Lower lobe of right lung (tissue), 2 donors: ENCODE measurements at regions not wholly inside any gene's neighbourhood (a gene's known extent, or its start where the extent isn't known, plus 50 kb on each side); places are given as distances from the start of the nearest gene placed in this dataset.

Experiments
- ATAC-seq, 2 donors: fragments of 200-7000 bp; cut with Tn5 transposase; one replicate each; pipeline ENCODE4 v1.9.1; 2020 to 2022; ENCODE audit warnings: mild to moderate bottlenecking in 2 of 2, moderate library complexity in 2 of 2
- DNase-seq: peaks from one replicate; pipeline ENCODE4 v3.0.0-alpha.2; 2020
- H3K27ac ChIP-seq: fragments of 200-600 bp; one replicate; pipeline ENCODE4 v1.8.0; 2022
- H3K27me3 ChIP-seq: fragments of 200-600 bp; one replicate; pipeline ENCODE4 v1.8.0; 2022; ENCODE audit warnings: low read depth
- H3K36me3 ChIP-seq: fragments of 200-600 bp; one replicate; pipeline ENCODE4 v1.8.0; 2022; ENCODE audit warnings: mild to moderate bottlenecking
- H3K4me1 ChIP-seq: fragments of 200-600 bp; one replicate; pipeline ENCODE4 v1.8.0; 2022
- H3K4me3 ChIP-seq: fragments of 200-600 bp; one replicate; pipeline ENCODE4 v1.8.0; 2022; ENCODE audit warnings: mild to moderate bottlenecking
- H3K9me3 ChIP-seq: fragments of 200-600 bp; one replicate; pipeline ENCODE4 v1.8.0; 2022
- CTCF ChIP-seq: fragments of 200-600 bp; IDR thresholded peaks from one replicate; pipeline ENCODE4 v1.8.0; 2022; ENCODE audit warnings: antibody characterized with exemption, mild to moderate bottlenecking
- intact Hi-C: fragments of 100-400 bp; cut with DNase I; formaldehyde crosslinking; loops from one replicate; pipeline ENCODE4 v1.11.0; 2022
- donor health status: DM: no; HTN: yes; CAD: no; lungs with severe emphysema.

DNA sequence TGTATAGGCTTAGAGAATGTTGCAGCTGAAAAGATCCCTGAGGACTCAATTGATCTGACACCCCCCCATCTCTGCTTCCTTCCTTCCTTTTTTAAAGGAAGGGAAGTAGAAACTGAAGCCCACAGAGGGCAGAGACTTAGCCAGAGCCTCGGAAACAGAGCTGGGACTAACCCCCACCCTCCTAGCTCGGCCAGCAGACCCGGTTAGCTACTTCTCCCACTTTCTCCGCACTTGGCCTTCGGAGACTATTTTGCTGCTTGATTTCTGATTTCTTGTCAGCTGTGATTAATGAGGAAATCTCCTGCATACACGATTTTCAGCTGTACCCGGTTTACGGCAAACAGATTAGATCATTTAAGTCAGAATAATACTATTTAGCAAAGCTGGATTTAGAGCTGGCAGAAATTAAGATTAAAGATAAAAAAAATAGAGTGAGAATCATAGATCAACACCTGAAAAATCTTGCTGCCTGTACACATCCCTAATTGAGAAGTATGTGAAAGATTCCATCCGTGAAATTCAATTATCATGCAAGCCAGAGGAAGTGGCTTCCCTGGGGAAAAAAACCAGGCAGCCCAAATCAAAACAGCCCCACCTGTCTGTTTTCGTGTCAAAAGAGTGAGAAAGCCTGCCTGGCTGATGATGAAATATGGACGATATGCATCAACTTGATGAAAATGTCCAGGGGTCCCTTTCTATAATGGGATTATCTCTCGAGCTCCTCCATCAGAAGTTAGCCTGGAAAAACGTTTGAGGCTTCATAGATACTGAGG is 159.5 kb upstream of the SHB start:
- no peak for TF ChIP-seq CTCF
- H3K36me3 ChIP-seq = no peaks in the 10 kb centered on the region
- no peaks in the 10 kb centered on the region for H3K9me3 ChIP-seq
- ATAC-seq (no peak), DNase-seq (no peak)
- H3K4me3 ChIP-seq = no peak overlapping the region
- H3K4me1 ChIP-seq = peaks cover 5% of the 10 kb centered on the region
- intact Hi-C loops = no loop called here
- H3K27me3 ChIP-seq = peaks cover 7% of the 10 kb centered on the region
- no peak overlapping the region for H3K27ac ChIP-seq

- H3K27me3 ChIP-seq = peaks cover 7% of the 10 kb centered on the region
- TF ChIP-seq CTCF = no peak
- ATAC-seq (no peak), DNase-seq (no peak)
- peaks cover 5% of the 10 kb centered on the region for H3K4me1 ChIP-seq
- no peaks in the 10 kb centered on the region for H3K36me3 ChIP-seq
- H3K9me3 ChIP-seq = no peaks in the 10 kb centered on the region
- no peak overlapping the region for H3K27ac ChIP-seq
- H3K4me3 ChIP-seq = no peak overlapping the region
- intact Hi-C loops = no loop called here
These were observed 158.6 kb upstream of the SHB start for GRCh38 chr9:38227656-38228055.

DNA sequence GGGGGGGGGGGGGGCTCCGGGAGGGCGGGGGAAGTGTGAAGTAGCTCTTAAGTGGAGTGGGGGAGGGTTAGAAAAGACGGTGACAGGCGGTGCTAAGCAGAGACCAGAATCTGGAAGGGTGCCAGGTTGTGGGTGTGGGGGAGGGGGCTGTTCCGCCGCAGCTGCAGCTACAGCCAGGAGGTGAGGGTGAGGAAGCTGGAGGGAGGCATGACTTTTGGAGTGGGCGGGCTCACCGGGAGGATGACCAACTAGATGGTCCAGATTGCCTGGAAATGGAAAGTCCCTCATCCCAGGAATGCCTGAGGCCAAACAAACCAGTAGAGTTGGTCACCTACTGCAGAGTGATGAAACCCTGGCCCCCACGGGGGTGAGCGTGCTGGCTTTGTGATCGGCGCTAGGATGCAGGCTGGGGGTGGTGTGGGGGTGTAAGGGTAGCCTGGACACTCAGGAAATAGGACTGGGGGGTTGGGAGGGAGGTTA is 158.1 kb upstream of the SHB start:
- intact Hi-C loops = no loop called here
- no peak for TF ChIP-seq CTCF

DNA sequence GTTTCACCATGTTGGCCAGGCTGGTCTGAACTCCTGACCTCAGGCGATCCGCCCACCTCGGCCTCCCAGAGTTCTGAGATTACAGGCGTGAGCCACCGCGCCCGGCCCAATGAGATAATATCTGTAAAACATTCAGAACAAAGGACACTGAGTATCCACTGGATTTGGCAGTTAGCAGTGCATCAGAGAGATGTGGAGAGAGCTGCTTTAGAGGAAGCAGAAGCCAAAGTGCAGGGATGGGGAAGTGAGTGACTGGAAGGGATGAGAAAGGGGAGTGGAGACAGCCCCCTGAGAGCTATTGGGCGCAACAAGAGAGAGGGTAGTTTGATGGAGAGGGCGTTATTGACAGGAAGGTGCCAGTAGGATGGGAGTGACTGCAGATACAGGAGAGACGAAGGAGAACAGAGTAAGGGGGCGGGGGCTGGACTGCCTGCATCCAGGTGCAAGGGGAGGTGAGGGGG is 157.5 kb upstream of the SHB start:
- Histone ChIP-seq H3K27me3 (peaks cover 7% of the 10 kb centered on the region), H3K4me1 (peaks cover 5% of the 10 kb centered on the region), H3K9me3 (no peaks in the 10 kb centered on the region), H3K27ac (no peak overlapping the region), H3K4me3 (no peak overlapping the region), H3K36me3 (no peaks in the 10 kb centered on the region)
- no peak for DNase-seq
- ATAC-seq = peak; percentile 5 to 54
- TF ChIP-seq CTCF = no peak
- intact Hi-C loops = no loop called here

More for the DNA sequence above, 158.1 kb upstream of the SHB start:
- peaks cover 5% of the 10 kb centered on the region for H3K4me1 ChIP-seq
- no peak overlapping the region for H3K27ac ChIP-seq
- no peaks in the 10 kb centered on the region for H3K36me3 ChIP-seq
- no peak overlapping the region for H3K4me3 ChIP-seq
- peak; percentile 55 for DNase-seq
- ATAC-seq = peak; percentile 84 to 92
- H3K9me3 ChIP-seq = no peaks in the 10 kb centered on the region
- peaks cover 7% of the 10 kb centered on the region for H3K27me3 ChIP-seq

GRCh38 chr9:38224941-38225340 is 155.9 kb upstream of the SHB start:
- Histone ChIP-seq H3K4me3 (no peak overlapping the region), H3K9me3 (no peaks in the 10 kb centered on the region), H3K36me3 (no peaks in the 10 kb centered on the region), H3K27ac (no peak overlapping the region), H3K4me1 (peaks cover 5% of the 10 kb centered on the region), H3K27me3 (peaks cover 7% of the 10 kb centered on the region)
- DNase-seq (no peak), ATAC-seq (no peak)
- TF ChIP-seq CTCF = no peak
- intact Hi-C loops = no loop called here
